GM12874 (cell line): ENCODE measurements at regions not wholly inside any gene's neighbourhood (a gene's known extent, or its start where the extent isn't known, plus 50 kb on each side); places are given as distances from the start of the nearest gene placed in this dataset.

Experiments
- CTCF ChIP-seq: IDR thresholded peaks from 2 replicates; pipeline ENCODE4 v1.5.1; 2011; ENCODE audit warnings: low read depth, mild to moderate bottlenecking, control low read depth, low read length, moderate library complexity; ENCODE audit not compliant: insufficient read depth

GRCh38 chr11:95306123-95306522 is 75.1 kb upstream of the SESN3 start:
- no peak for TF ChIP-seq CTCF

- no peak for TF ChIP-seq CTCF
These were observed 74.7 kb upstream of the SESN3 start for GRCh38 chr11:95305705-95306104.

GRCh38 chr11:95304777-95305176 is 73.8 kb upstream of the SESN3 start:
- TF ChIP-seq CTCF, result no peak

- TF ChIP-seq CTCF, result no peak
These were observed 71.2 kb upstream of the SESN3 start for GRCh38 chr11:95302211-95302610.

- TF ChIP-seq CTCF, result no peak
These were observed 70.5 kb upstream of the SESN3 start for GRCh38 chr11:95301474-95301873.

- TF ChIP-seq CTCF, result no peak
These were observed 68.2 kb upstream of the SESN3 start for GRCh38 chr11:95299078-95299679.

GRCh38 chr11:95297680-95298452 is 66.9 kb upstream of the SESN3 start:
- TF ChIP-seq CTCF, result no peak
